Activated CD8-positive, alpha-beta memory T cell treated with anti-CD3 and anti-CD28 coated beads, Interleukin-2, amount 50 U/mL, for 1 hour (primary cell): ENCODE measurements at regions not wholly inside any gene's neighbourhood (a gene's known extent, or its start where the extent isn't known, plus 50 kb on each side); places are given as distances from the start of the nearest gene placed in this dataset.

Experiments
- DNase-seq: peaks from one replicate; pipeline ENCODE4 v3.0.0-alpha.2; 2020; ENCODE audit errors: extremely low read depth

- DNase-seq, result no peak
These were observed 169.3 kb downstream of the ZBTB18 start for GRCh38 chr1:244220410-244220809.

- DNase-seq, result no peak
These were observed 170.9 kb downstream of the ZBTB18 start for GRCh38 chr1:244221991-244222390.

GRCh38 chr1:244224487-244225430, 173.7 kb downstream of the ZBTB18 start:
- no peak for DNase-seq

- DNase-seq, result no peak
These were observed 175.4 kb downstream of the ZBTB18 start for GRCh38 chr1:244226435-244226834.

GRCh38 chr1:244230470-244230869, 179.4 kb downstream of the ZBTB18 start:
- no peak for DNase-seq

GRCh38 chr1:244231193-244231571, 180.1 kb downstream of the ZBTB18 start:
- no peak for DNase-seq

GRCh38 chr1:244231572-244232315, 180.7 kb downstream of the ZBTB18 start:
- no peak for DNase-seq

- DNase-seq, result no peak
These were observed 183.0 kb downstream of the ZBTB18 start for GRCh38 chr1:244234009-244234643.

- DNase-seq, result no peak
These were observed 184.1 kb downstream of the ZBTB18 start for GRCh38 chr1:244235157-244235556.

- DNase-seq, result no peak
These were observed 185.0 kb downstream of the ZBTB18 start for GRCh38 chr1:244236101-244236500.

GRCh38 chr1:244236721-244237120, 185.6 kb downstream of the ZBTB18 start:
- DNase-seq, result no peak

- no peak for DNase-seq
These were observed 186.4 kb downstream of the ZBTB18 start for GRCh38 chr1:244237445-244237844.

- no peak for DNase-seq
These were observed 188.2 kb downstream of the ZBTB18 start for GRCh38 chr1:244239261-244239770.

GRCh38 chr1:244241438-244241837, 190.4 kb downstream of the ZBTB18 start:
- no peak for DNase-seq

- DNase-seq, result no peak
These were observed 191.4 kb downstream of the ZBTB18 start for GRCh38 chr1:244242446-244242845.

GRCh38 chr1:244246334-244246733, 195.3 kb downstream of the ZBTB18 start:
- DNase-seq, result no peak

GRCh38 chr1:244248426-244248825, 197.3 kb downstream of the ZBTB18 start:
- DNase-seq, result no peak

- no peak for DNase-seq
These were observed 199.5 kb downstream of the ADSS2 start for GRCh38 chr1:244252211-244252610.

GRCh38 chr1:244254467-244254866, 197.2 kb downstream of the ADSS2 start:
- DNase-seq, result no peak

GRCh38 chr1:244255426-244255965, 196.2 kb downstream of the ADSS2 start:
- no peak for DNase-seq

GRCh38 chr1:244256086-244256676, 195.5 kb downstream of the ADSS2 start:
- no peak for DNase-seq

- no peak for DNase-seq
These were observed 187.5 kb downstream of the ADSS2 start for GRCh38 chr1:244264163-244264562.
